Lower leg skin (tissue), 3 donors: ENCODE measurements at regions not wholly inside any gene's neighbourhood (a gene's known extent, or its start where the extent isn't known, plus 50 kb on each side); places are given as distances from the start of the nearest gene placed in this dataset.

Experiments
- POLR2A ChIP-seq, 2 donors: fragments of 450-650 bp; IDR thresholded peaks; one replicate each; pipeline ENCODE4 v1.6.1; 2016 to 2017; ENCODE audit warnings: antibody characterized with exemption in 2 of 2, mild to moderate bottlenecking in 1 of 2, moderate library complexity in 1 of 2
- TF ChIP-seq, protein P1 (sequence below), 3 donors: fragments of 450-650 bp; IDR thresholded peaks; one replicate each; pipeline ENCODE4 v1.5.1; 2016; ENCODE audit warnings: antibody characterized with exemption in 3 of 3, mild to moderate bottlenecking in 3 of 3, moderate library complexity in 2 of 3

DNA sequence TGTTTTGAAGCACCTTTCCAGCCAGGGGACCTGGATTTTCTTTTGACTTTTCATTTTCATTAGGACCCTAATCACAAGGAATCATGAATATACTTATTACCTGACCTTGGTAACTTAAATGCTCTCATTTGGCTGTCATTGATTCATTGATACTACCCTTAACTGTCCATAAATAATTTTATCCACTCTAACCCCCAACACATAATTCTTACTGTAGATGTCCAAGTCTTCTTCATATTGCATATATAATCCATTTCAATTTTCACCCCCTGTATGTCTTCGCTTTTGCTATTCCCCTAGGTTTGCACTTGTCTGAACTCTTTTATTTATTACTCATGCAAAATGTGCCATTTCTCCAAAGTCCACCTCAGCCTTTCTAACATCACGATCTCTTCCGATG, 602.9 kb downstream of the MMUT start:
- TF ChIP-seq POLR2A (IDR thresholded peaks at IDR 0.05): no peak
- TF ChIP-seq, protein P1, sequence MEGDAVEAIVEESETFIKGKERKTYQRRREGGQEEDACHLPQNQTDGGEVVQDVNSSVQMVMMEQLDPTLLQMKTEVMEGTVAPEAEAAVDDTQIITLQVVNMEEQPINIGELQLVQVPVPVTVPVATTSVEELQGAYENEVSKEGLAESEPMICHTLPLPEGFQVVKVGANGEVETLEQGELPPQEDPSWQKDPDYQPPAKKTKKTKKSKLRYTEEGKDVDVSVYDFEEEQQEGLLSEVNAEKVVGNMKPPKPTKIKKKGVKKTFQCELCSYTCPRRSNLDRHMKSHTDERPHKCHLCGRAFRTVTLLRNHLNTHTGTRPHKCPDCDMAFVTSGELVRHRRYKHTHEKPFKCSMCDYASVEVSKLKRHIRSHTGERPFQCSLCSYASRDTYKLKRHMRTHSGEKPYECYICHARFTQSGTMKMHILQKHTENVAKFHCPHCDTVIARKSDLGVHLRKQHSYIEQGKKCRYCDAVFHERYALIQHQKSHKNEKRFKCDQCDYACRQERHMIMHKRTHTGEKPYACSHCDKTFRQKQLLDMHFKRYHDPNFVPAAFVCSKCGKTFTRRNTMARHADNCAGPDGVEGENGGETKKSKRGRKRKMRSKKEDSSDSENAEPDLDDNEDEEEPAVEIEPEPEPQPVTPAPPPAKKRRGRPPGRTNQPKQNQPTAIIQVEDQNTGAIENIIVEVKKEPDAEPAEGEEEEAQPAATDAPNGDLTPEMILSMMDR (IDR thresholded peaks at IDR 0.05): no peak
